ENCODE measurements at regions not wholly inside any gene's neighbourhood (a gene's known extent, or its start where the extent isn't known, plus 50 kb on each side); places are given as distances from the start of the nearest gene placed in this dataset.

- TF ChIP-seq EZH2 (optimal IDR thresholded peaks at IDR 0.05; ENCODE audit: low read depth, low read length), result no peak
- TF ChIP-seq CTCF (IDR thresholded peaks at IDR 0.05; ENCODE audit: low read length), result no peak
- no peak for TF ChIP-seq EZH2phosphoT487 (IDR thresholded peaks at IDR 0.05; ENCODE audit: low read length)
These were observed 326.6 kb downstream of the THBS2 start for GRCh38 chr6:168927026-168927425.
